Dermis microvascular lymphatic vessel endothelial cell (primary cell): ENCODE measurements at regions not wholly inside any gene's neighbourhood (a gene's known extent, or its start where the extent isn't known, plus 50 kb on each side); places are given as distances from the start of the nearest gene placed in this dataset.

Experiments
- DNase-seq, 2 donors: peaks; one replicate each; pipeline versions ENCODE4 v3.0.0 to v3.0.0-alpha.2; 2010; ENCODE audit warnings: low read depth in 2 of 2

GRCh38 chr5:158484150-158484549 is 615.6 kb downstream of the EBF1 start:
- no peak for DNase-seq

GRCh38 chr5:158483281-158483860 is 616.3 kb downstream of the EBF1 start:
- no peak for DNase-seq

DNA sequence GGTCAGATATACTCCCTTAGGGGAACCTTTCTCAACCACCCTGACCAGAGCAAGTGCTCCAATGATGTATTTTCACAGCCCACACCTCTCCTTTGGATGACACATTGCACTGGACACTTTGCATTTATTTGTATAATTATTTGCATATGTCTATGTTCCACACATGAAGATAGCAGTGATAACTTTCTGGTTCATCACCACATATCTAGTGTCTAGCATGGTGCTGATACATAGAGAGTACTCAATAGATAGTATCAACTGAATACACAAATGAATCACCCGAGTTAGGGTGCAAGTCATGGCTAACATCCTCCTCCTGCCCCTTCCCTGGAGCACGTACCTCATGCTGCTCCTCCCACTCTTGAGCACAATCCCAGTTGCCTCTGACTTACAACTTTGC is 617.6 kb downstream of the EBF1 start:
- no peak for DNase-seq

- DNase-seq: no peak
These were observed 619.2 kb upstream of the CLINT1 start for GRCh38 chr5:158478139-158478538.

GRCh38 chr5:158477214-158477613 is 618.3 kb upstream of the CLINT1 start:
- DNase-seq: no peak

GRCh38 chr5:158473016-158473635 is 614.2 kb upstream of the CLINT1 start:
- DNase-seq: no peak

DNA sequence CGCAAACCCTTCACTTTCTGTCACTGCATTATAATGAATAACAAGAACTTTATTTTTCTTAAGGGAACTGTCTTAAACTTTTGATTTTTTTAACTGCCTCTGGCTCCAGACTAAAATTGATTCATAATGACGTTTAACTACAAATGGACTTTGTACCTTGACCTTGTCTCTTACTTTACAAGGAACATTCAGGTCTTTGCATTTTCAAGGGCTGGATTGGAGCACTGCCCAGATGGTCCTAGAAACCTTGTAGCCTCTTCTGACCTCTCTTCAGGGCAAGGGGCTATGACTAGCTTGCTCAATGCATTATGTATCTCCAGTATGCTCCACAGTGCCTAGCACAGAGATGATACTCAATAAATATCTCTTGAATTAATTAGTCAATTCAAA is 612.6 kb upstream of the CLINT1 start:
- DNase-seq: no peak

DNA sequence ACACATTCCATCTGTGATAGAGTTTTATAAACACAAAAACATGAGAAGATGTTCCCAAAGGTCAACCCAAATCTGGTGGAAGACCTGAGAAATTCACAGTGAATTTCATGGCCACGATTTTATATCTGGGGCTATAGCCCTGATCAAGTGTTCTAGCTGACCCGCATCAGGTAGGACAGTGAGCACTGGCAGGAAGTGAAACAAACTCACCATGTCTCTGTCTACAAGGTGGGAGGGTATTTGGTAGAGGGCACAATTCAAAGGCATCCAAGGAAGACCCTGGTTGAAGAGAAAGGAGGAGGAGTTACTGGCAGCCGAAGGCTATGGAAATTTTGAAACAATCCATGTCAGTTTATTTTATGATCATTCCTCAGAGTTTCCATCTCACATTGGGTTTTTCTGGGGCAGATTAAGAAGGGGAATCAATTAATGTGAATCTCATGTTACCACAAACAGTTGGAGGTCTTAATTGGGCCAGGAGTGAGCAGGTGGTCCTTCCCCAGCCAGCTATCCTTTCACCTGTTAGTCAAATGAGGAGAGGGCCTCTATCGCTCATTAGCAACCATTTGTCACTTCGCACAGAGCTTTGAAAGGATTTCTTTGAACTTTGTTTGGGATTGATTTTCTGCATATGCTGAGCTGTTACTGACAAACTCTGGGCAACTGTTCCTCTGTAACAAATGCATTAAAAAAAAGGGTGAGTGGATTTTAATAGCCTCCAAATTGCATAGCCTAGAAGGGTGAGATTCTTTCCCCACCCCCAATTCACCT is 612.0 kb upstream of the CLINT1 start:
- DNase-seq: no peak

GRCh38 chr5:158468444-158468843 is 609.5 kb upstream of the CLINT1 start:
- DNase-seq: no peak

- DNase-seq: no peak
These were observed 607.2 kb upstream of the CLINT1 start for GRCh38 chr5:158466191-158466590.

GRCh38 chr5:158465086-158465972 is 606.4 kb upstream of the CLINT1 start:
- no peak for DNase-seq

DNA sequence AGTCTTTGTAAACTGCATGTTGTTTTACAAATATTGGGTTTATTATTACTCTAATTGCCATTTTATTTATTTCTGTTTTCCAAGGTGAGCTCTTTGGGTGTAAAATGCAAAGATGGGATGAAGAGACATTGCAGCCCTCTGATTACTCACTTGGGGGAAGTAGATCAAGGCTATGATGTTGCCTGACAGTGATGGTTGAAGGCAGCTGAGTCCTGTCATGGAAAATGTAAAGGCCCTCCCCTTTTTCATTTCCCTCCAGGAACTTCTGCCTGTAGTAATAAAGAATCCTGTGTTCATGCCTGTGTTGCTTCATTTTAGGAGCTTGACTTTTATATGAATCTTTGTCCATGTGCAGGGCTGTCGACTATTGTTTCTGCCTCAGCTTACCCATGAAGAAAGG is 605.4 kb upstream of the CLINT1 start:
- DNase-seq: no peak

DNA sequence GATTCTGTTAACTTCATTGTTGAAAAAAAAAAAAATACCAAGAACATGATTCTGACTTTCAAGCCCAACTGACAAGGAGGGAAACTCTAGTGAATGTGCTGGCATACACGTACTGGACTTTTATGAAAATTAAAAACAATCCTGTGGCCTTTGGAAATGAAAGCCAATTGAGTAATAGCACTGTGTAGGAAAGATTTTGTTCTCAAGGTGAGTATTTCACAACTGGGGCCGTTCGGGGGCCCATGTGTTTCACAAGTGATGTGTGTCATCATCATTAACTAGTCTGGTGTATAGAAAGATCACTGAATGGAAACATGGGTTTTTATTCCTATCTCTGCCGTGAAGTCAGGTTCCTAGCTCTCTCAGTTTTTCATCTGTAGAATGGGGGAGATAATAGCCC is 605.0 kb upstream of the CLINT1 start:
- DNase-seq: no peak

DNA sequence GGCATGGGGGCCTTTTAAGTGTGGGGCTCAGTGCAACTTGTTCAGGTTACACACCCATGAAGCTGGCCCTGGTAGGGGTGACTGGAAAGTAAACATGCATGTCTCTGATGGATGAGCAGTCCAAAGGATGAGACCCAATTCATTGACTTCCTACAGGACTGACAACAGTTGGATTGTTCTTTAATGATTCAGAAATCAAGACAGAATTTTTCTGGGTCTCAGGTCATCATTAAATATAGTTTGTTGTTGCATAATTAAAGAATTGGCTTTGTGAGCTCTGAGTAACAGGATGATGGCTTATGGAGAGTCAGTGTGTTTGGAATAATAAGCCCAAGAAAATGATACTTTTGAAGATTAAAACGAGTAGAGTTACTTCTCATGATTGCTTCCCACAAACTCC is 604.2 kb upstream of the CLINT1 start:
- DNase-seq: no peak

- no peak for DNase-seq
These were observed 603.6 kb upstream of the CLINT1 start for GRCh38 chr5:158462349-158463114.

DNA sequence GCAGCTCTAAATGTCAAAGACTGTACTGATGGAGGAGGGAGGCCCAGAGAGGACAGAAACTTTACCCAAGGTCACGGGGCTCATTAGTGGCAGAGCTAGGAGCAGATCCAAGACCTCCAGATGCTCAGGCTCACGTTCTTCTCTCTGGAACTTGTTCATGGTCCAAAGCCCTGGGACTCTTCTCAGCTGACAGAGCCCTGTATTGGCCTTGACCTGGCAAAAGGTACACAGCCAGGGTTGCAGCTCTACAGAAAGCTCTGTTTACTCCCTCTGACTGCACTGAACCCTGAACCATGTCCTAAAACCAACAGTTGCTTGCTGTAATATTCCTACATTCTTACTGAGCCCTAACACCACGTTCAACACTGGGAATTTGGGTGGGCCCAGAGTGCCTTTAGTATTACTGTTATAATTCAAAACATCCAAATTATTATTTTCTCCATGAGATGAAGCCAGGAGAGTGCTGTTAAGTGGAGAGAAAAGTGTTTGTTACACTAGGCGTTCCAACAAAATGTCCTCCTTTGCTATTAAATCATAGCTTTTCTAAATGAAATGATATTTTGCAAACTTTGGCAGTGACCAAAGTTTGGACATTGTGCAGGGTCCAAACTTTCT is 602.4 kb upstream of the CLINT1 start:
- no peak for DNase-seq

DNA sequence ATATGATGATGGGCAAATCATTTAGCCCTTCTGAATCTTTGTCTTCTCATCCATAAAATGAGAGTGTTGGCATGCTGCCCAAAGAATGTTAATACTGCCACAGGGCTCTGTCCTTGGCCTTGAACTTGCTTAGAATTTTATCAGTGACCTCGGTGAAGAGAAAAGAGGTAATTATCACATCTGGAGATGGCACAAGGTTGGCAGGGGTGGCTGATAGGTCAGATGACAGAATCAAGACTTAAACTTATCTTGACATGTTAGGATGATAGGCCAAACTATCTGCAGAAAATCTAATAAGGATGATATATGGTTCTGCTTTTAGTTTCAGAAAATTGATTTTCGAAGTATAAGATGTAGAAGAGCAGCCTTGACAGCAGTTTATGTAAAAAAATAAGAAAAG is 599.1 kb upstream of the CLINT1 start:
- no peak for DNase-seq

- DNase-seq: peak in 1 of 2 donors; percentile 48
These were observed 597.8 kb upstream of the CLINT1 start for GRCh38 chr5:158456756-158457155.

DNA sequence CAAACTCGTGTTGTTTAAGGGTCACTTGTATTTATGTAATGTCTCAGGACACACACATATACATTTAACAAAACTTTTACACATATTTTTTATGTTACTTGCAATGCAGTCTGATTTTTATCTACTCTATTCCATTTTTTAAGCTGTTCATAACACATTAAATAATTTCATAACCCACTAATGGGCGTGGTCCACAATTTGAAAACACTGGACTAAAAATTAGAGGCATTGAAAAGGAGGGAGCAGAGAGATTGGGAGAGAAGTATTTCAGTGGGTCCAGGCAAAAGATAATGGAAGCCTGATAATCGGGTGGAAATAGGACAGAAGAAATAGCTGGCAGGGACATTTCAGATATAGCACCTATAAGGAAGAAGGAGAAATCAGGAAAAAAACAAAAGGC is 597.3 kb upstream of the CLINT1 start:
- DNase-seq: no peak

DNA sequence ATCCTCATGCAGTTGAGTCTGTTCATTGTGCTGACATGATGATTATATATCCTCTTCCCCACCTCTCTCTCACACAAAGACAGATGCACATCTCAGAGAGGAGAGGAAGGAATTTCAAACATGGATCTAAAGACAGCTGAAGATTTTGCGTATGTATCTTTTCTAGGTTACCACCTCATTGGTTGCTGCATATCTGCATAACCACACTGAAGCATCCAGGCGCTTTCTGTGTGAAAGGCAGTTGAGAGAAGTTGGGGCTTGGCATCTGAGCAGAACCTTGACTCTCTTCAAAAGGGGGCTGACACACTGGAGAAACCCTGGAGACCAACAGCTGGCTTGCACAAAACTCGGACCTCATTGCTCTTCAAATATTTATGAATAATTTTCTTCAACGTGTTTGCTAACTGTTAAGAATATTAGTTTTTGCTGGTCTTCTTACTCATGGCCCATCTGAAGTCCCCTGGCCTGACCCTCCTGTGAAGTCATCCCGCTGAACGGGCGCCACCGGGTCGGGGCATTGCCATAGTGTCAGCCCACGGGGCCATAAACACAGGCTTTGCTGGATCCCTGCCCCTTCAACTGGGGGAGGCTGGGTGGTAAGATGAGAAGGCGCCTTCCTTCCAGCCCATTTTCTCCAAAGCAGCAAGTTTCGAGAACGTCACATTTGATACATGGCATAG is 593.2 kb upstream of the CLINT1 start:
- DNase-seq: no peak
